Effector CD4-positive, alpha-beta T cell (primary cell): ENCODE measurements at regions not wholly inside any gene's neighbourhood (a gene's known extent, or its start where the extent isn't known, plus 50 kb on each side); places are given as distances from the start of the nearest gene placed in this dataset.
"Not testable (repeated sequence)": the region's sequence is repeated elsewhere in the genome, so short reads cannot be mapped to it uniquely, and the experiment has no call there.

ENCODE experiments used
- DNase-seq: peaks from one replicate; pipeline ENCODE4 v3.0.0-alpha.2; 2020

- DNase-seq = no peak
Observed at GRCh38 chr5:94102849-94103248, 361.4 kb upstream of the POU5F2 start.

GRCh38 chr5:94097384-94097783 is 356.0 kb upstream of the POU5F2 start:
- DNase-seq = not testable (repeated sequence)

DNA sequence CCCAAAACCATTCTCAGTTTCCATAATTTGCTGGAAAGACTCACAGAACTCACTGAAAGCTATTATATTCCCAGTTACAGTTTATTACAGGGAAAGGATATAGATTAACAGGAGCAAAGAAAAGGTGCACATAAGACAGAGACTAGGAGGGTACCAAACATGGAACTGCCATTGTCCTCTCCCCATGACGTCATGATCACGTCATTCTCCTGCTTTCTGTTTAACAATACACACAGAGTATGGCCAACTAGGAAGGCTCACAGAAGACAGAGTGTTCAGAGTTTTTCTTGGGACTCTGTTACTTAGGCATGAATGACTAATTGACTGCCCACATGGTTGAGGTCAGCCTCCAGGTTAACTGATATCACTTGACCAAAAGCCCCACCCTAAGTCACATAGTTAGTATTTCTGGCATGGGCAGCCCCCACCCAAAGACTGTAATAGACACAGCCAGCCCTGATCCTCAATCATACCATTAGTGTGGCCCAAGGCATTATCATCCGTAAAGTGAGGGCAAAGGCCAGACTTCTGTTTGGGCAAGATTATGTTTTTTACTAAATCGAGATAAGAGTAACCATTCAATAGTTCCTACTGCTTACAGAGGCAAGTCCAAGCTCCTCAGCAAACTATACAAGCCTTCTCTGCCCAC is 353.5 kb upstream of the POU5F2 start:
- DNase-seq = no peak

DNA sequence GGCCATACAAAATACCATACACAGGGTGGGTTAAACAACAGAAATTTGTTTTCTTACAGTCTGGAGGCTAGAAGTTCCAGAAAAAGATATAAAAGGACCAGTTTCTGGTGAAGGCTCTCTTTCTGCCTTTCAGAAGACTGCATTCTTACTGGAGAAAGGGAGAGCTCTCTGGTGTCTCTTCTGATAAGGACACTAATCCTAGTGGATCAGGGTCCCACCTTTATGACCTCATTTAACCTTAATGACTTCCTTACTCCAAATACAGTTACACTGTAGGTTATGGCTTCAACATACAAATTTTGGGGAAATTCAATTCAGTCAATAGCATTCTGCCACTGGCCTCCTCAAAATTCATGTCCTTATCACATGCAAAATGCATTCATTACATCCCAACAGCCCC is 351.9 kb upstream of the POU5F2 start:
- no peak for DNase-seq

GRCh38 chr5:94086635-94087034 is 345.2 kb upstream of the POU5F2 start:
- not testable (repeated sequence) for DNase-seq

DNA sequence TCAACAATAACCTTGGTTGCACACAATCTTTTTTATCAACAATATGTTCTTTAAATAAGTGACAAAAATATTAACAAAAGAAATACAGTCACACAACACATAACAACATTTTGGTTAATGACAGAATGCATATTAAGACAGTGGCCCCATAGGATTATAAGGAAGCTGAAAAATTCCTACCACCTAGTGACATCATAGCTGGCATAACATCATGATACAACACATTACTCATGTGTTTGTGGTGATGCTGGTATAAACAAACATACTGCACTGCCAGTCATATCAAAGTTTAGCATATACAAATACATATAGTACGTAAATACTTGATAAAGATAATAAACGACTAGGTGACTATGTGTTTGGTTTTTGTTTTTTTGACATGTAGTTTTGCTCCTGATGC is 344.8 kb upstream of the POU5F2 start:
- DNase-seq = no peak

GRCh38 chr5:94082405-94082804 is 341.0 kb upstream of the POU5F2 start:
- no peak for DNase-seq

- no peak for DNase-seq
Observed at GRCh38 chr5:94081088-94081487, 339.7 kb upstream of the POU5F2 start.

GRCh38 chr5:94080390-94080789 is 339.0 kb upstream of the POU5F2 start:
- DNase-seq = no peak

- DNase-seq = no peak
Observed at GRCh38 chr5:94072116-94072515, 330.7 kb upstream of the POU5F2 start.

DNA sequence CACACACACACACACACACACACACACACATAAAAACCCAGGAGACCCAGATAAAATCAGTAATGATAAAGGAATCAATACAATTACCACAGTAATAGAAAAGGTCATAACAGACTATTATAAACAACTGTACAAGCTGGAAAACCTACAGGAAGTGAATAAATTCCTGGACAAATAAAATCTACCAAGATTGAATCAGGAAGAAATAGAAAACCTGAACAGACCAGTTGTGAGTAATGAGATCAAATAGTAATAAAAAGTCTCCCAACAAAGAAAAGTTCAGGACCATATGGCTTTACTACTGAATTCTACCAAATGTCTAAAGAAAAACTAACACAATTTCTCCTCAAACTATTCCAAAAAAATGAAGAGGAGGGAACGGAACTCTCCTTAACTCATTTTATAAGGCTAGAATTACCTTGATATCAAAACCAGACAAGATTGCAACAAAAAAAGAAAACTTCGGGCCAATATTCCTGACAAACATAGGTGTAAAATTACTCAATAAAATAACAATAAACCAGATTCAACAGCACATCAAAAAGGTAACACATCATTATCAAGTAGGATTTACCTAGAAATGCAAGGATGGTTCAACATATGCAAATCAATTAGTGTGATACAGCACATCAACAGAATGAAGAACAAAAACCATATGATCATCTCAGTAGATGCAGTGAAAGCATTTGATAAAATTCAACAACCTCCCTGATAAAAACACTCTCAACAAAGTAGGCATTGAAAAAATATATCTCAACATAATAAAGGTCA is 325.2 kb upstream of the POU5F2 start:
- DNase-seq = no peak

DNA sequence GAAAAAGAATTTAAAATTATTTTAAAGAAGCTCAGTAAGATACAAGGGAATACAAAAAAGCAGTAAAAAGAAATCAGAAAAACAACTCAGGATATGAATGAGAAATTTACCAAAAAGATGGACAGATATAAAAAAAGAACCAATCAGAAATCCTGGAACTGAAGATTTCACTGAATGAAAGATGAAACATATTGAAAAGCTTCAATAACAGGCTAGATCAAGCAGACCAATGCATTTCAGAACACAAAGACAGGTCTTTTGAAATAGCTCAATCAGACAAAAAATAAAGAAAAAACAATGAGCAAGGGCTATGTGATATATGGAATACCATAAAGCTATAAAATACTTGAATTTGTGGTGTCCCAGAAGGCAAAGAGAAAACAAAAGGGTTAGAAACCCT is 322.6 kb upstream of the POU5F2 start:
- DNase-seq = no peak

DNA sequence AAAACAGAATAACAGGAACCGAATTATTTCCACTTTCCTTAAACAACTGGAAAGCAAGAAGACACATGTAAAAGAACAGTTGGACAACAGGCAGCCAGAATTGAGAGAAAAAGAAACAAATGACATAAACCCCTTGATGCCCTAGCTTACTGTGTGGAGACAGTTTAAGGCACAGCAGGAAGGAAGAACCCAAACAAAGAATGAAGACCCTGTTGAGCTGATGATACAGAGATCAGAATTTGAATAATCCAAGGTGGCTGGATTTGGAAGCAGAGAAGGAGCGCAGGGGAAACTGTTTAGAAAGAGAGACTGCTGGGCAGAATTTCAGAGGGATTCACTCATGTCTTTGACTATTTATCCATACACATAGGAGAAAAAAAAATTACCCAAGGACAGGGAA is 316.3 kb upstream of the POU5F2 start:
- no peak for DNase-seq

- DNase-seq = no peak
Observed at GRCh38 chr5:94057217-94057616, 315.8 kb upstream of the POU5F2 start.

DNA sequence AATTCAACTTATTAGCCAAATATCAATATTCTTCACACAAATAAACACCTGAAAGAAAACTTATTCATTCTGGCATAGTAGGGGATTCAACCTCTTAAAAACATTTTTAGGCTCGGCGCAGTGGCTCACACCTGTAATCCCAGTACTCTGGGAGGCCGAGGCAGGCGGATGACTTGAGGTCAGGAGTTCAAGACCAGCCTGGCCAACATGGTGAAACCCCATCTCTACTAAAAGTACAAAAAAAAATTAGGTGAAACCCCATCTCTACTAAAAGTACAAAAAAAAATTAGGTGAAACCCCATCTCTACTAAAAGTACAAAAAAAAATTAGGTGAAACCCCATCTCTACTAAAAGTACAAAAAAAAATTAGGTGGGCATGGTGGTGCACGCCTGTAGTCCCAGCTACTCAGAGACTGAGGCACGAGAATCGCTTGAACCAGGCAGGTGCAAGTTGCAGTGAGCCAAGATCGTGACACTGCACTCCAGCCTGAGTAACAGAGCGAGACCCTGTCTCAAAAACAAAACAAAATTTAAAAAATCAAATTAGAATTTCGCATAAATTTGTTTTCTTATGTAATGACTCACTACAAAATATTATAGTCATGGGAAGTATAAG is 308.0 kb upstream of the POU5F2 start:
- not testable (repeated sequence) for DNase-seq

GRCh38 chr5:94045839-94046782 is 304.7 kb upstream of the POU5F2 start:
- no peak for DNase-seq

- no peak for DNase-seq
Observed at GRCh38 chr5:94043311-94043710, 301.9 kb upstream of the POU5F2 start.

DNA sequence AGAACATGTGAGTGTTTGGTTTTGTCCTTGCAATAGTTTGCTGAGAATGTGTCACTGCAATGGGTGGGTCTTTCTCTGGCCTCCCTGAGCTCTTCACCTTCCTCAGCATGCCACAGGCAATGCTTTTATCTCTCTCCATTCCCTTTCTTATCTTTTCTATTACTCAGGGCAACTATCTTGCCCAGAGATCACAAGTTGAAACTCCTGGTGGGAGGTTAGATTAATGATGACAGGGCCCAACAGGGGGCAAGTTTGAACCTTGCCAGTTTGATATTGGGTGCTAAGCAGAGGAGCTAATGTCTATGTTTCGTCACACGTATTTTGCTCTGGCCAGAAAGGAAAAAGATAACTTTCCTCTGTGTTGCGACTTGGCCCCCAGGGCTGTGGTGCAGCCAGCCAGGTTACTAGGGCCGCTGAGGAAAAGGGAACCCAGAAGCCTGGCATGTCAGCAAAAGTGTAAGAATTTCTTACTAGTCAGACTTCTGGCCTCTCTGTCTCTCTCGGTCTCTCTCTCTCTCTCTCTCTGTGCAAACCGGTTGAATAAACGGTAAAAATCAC is 299.3 kb upstream of the POU5F2 start:
- DNase-seq = no peak

DNA sequence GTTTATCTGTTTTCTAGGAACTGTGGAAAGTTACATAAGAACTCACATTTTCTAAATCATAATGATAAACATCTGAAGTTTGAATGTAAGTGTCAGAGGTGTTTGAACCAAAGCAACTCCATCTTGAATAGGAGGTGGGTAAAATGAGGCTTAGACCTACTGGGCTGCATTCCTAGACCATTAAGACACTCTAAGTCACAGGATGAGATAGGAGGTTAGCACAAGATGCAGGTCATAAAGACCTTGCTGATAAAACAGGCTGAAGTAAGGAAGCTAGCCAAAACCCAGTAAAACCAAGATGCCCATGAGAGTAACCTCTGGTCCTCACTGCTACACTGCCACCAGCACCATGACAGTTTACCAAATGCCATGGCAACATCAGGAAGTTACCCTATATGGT is 297.7 kb upstream of the POU5F2 start:
- no peak for DNase-seq

GRCh38 chr5:94031631-94032030 is 290.2 kb upstream of the POU5F2 start:
- DNase-seq = no peak

DNA sequence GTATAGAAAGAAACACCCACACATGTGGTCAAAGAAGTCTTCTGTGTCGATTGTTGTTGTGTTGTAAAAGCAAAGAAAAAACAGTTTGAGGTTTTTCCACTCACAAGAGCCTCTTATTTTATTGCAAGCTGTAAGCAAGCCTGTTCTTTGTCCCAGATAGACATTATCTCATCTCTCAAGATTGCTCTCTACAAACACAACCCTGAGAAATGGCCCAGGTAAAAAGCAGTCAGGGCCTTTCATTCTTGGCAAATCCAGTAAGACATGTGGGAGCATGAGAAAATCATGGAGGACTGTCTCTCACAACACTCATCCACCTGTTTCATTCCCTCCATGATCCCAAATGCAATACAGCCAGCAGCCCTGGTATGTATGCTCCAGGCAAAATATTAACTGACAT is 286.6 kb upstream of the POU5F2 start:
- DNase-seq = no peak

DNA sequence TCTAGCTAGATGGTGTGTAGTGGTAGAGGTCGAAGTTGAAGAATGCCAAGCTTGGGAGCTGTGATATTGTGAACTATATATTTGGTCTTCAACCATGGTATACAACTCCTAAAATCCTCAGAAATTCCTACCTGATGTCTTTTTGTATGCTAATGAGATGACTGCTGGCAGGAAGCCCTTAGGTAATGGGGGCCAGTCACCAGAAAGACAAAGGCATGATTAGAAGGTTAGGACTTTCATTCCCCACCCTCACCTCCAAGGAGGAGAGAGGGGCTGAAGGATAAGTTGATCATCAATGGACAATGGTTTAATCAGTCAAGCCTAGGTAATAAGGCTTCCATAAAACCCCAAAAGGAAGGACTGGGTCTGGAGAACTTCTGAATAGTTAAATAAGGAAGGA is 285.7 kb upstream of the POU5F2 start:
- no peak for DNase-seq
